ENCODE measurements at regions not wholly inside any gene's neighbourhood (a gene's known extent, or its start where the extent isn't known, plus 50 kb on each side); places are given as distances from the start of the nearest gene placed in this dataset.
A peak's percentile ranks its signal among the peaks of the same experiment; 100 is the strongest.

GRCh38 chr4:156499684-156500083, 471.9 kb downstream of the PDGFC start:
- DNase-seq (ENCODE audit: low read depth): no peak
- H3K4me3 ChIP-seq (ENCODE audit: control insufficient read depth, low read depth, low read length): no peak overlapping the region
- TF ChIP-seq CTCF (conservative IDR thresholded peaks at IDR 0.05; ENCODE audit: control insufficient read depth, insufficient read depth, low read depth, low read length): no peak

- DNase-seq (ENCODE audit: low read depth): no peak
- TF ChIP-seq CTCF (conservative IDR thresholded peaks at IDR 0.05; ENCODE audit: control insufficient read depth, insufficient read depth, low read depth, low read length): no peak
These were observed 474.1 kb downstream of the PDGFC start for GRCh38 chr4:156497486-156497885.

GRCh38 chr4:156496797-156497196, 474.8 kb downstream of the PDGFC start:
- peak; percentile 68 for DNase-seq (ENCODE audit: low read depth)
- TF ChIP-seq CTCF (conservative IDR thresholded peaks at IDR 0.05; ENCODE audit: control insufficient read depth, insufficient read depth, low read depth, low read length): no peak
- no peak overlapping the region for H3K4me3 ChIP-seq (ENCODE audit: control insufficient read depth, low read depth, low read length)

More at GRCh38 chr4:156497486-156497885, 474.1 kb downstream of the PDGFC start:
- H3K4me3 ChIP-seq (ENCODE audit: control insufficient read depth, low read depth, low read length): no peak overlapping the region

- TF ChIP-seq CTCF (conservative IDR thresholded peaks at IDR 0.05; ENCODE audit: control insufficient read depth, insufficient read depth, low read depth, low read length): no peak
- no peak for DNase-seq (ENCODE audit: low read depth)
- no peak overlapping the region for H3K4me3 ChIP-seq (ENCODE audit: control insufficient read depth, low read depth, low read length)
These were observed 475.8 kb downstream of the PDGFC start for GRCh38 chr4:156495836-156496235.

- no peak for DNase-seq (ENCODE audit: low read depth)
- no peak overlapping the region for H3K4me3 ChIP-seq (ENCODE audit: control insufficient read depth, low read depth, low read length)
- TF ChIP-seq CTCF (conservative IDR thresholded peaks at IDR 0.05; ENCODE audit: control insufficient read depth, insufficient read depth, low read depth, low read length): no peak
These were observed 476.5 kb downstream of the PDGFC start for GRCh38 chr4:156495091-156495490.

GRCh38 chr4:156493858-156494257, 477.7 kb downstream of the PDGFC start:
- DNase-seq (ENCODE audit: low read depth): no peak
- H3K4me3 ChIP-seq (ENCODE audit: control insufficient read depth, low read depth, low read length): no peak overlapping the region
- no peak for TF ChIP-seq CTCF (conservative IDR thresholded peaks at IDR 0.05; ENCODE audit: control insufficient read depth, insufficient read depth, low read depth, low read length)

GRCh38 chr4:156487107-156487506, 484.5 kb downstream of the PDGFC start:
- H3K4me3 ChIP-seq (ENCODE audit: control insufficient read depth, low read depth, low read length): no peak overlapping the region
- no peak for TF ChIP-seq CTCF (conservative IDR thresholded peaks at IDR 0.05; ENCODE audit: control insufficient read depth, insufficient read depth, low read depth, low read length)
- no peak for DNase-seq (ENCODE audit: low read depth)

All from fibroblast of mammary gland (primary cell).